Natural killer cell treated with Interleukin-12 subunit alpha and Interleukin-12 subunit beta and Interleukin-15 and Interleukin-18, amount 100 ng/mL, for 72 hours (primary cell): ENCODE measurements at regions not wholly inside any gene's neighbourhood (a gene's known extent, or its start where the extent isn't known, plus 50 kb on each side); places are given as distances from the start of the nearest gene placed in this dataset.

Experiments used
- ATAC-seq, 2 donors: fragments of 150-1000 bp; cut with Tn5 transposase in 1 of 2; sonication (Bioruptor Pico), chemical (Tn5 transposase) in 1 of 2; 2 replicates each; pipeline ENCODE4 v1.10.0; 2021
- DNase-seq: peaks from one replicate; pipeline ENCODE4 v3.0.0; 2022; ENCODE audit warnings: low spot score
- H3K27ac Mint-ChIP-seq, 2 donors: 1 replicate in 1 of 2; 2 replicates in 1 of 2; pipeline ENCODE4 v1.8.0; 2022; ENCODE audit warnings: mixed read lengths in 2 of 2, mild to moderate bottlenecking in 1 of 2, moderate library complexity in 1 of 2
- H3K27me3 Mint-ChIP-seq, 2 donors: 1 replicate in 1 of 2; 2 replicates in 1 of 2; pipeline ENCODE4 v1.8.0; 2022; ENCODE audit warnings: mixed read lengths in 2 of 2
- H3K36me3 Mint-ChIP-seq: one replicate; pipeline ENCODE4 v1.8.0; 2022; ENCODE audit warnings: mixed read lengths
- H3K4me1 Mint-ChIP-seq, 2 donors: 1 replicate in 1 of 2; 2 replicates in 1 of 2; pipeline ENCODE4 v1.8.0; 2022; ENCODE audit warnings: low read depth in 2 of 2, mixed read lengths in 2 of 2, mild to moderate bottlenecking in 1 of 2
- H3K4me3 Mint-ChIP-seq: one replicate; pipeline ENCODE4 v1.8.0; 2022; ENCODE audit warnings: mixed read lengths
- H3K9me3 Mint-ChIP-seq: 2 replicates; pipeline ENCODE4 v1.8.0; 2022; ENCODE audit warnings: mixed read lengths

DNA sequence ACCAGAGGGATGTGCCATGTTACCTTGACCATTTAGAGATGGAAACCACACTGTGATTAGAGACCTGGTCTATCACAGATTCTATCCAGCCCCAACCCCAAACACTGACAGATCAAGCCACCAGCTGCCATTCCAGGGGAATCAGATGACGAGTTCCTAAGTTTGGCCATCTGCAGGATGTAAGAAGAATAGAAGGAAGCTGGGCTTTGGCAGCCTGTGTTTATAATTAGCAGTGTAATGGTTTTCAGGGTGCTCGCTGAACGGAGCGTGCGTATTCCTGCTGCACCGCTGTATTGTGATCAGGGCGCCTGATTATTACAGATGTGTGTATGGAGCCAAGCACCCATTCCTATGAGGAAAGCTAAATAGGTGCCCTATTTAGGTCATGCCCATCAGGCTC lies 138.1 kb downstream of the LRRC30 start:
- Mint-ChIP-seq H3K4me1 (peaks cover 0 to 6% of the 10 kb centered on the region in 2 donors), H3K9me3 (peaks cover 5% of the 10 kb centered on the region), H3K27me3 (peaks cover 0 to 2% of the 10 kb centered on the region in 2 donors), H3K27ac (no peak overlapping the region), H3K36me3 (no peaks in the 10 kb centered on the region), H3K4me3 (no peak overlapping the region)
- no peak for ATAC-seq
- no peak for DNase-seq

DNA sequence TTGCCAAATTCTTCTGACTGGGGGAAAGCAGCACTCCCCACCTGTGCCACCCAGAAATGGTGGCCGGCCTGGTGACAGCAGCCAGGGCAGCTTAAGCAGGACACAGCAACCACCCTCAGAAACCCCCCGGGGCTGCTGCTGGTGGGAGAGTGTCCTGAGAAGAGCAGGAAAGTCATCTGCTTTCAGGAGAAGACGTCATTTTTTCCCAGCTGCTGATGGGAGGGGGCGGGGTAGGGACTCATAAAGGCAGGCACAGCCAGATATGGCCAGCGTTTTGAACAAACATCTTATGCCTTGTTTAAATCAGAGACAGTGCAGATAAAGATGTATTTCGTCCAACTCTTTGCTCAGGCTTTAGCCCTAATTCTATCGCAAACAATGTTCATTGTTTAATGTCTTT lies 139.5 kb downstream of the LRRC30 start:
- H3K27ac Mint-ChIP-seq: no peak overlapping the region
- no peak overlapping the region for H3K4me3 Mint-ChIP-seq
- H3K9me3 Mint-ChIP-seq: peaks cover 3% of the 10 kb centered on the region
- no peak for ATAC-seq
- H3K36me3 Mint-ChIP-seq: no peaks in the 10 kb centered on the region
- peaks cover 0 to 6% of the 10 kb centered on the region in 2 donors for H3K4me1 Mint-ChIP-seq
- DNase-seq: no peak
- H3K27me3 Mint-ChIP-seq: no peaks in the 10 kb centered on the region

DNA sequence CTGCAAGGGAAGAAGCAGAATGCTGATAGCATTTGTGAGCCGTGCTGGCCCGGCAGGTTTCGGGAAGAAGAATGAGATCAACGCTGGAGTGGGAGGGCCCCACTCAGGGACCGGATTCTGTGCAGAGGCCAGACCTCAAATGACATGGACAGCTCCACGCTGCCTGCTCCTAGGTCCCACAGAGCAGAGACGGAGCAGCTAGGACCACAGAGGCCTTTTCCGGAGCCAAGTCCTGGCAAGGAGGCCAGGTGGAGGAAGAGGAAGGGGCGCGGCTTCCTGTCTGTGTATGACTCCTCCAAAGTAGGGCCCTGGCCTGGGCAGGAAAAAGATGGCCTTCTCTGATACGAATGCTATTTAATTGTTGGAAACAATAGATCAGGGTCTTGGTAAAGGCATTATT lies 139.9 kb downstream of the LRRC30 start:
- Mint-ChIP-seq H3K27ac (no peak overlapping the region), H3K9me3 (peaks cover 3% of the 10 kb centered on the region), H3K36me3 (no peaks in the 10 kb centered on the region), H3K4me1 (peaks cover 0 to 6% of the 10 kb centered on the region in 2 donors), H3K27me3 (no peaks in the 10 kb centered on the region), H3K4me3 (no peak overlapping the region)
- ATAC-seq (no peak), DNase-seq (no peak)

DNA sequence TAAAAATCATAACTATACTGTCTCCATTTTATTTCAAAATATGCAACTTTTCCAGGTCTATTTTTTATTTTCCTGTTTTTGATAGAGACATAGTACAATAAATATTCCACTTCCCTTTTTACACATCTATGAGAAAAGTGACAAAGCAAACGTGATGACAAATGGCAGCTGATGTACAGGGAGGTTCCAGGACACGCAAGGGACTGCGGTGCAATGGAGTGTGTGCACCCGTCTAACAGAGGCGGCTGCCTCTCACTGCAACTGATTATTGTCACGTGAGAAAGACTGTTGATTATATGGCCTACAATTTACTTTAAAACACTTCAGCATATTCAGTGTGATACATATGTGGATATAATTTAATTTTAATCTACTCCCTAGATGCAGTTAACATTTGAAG lies 142.6 kb downstream of the LRRC30 start:
- H3K36me3 Mint-ChIP-seq: no peaks in the 10 kb centered on the region
- no peak for DNase-seq
- H3K4me1 Mint-ChIP-seq: peaks cover 0 to 6% of the 10 kb centered on the region in 2 donors
- peaks cover 3% of the 10 kb centered on the region for H3K9me3 Mint-ChIP-seq
- H3K27me3 Mint-ChIP-seq: no peaks in the 10 kb centered on the region
- H3K4me3 Mint-ChIP-seq: no peak overlapping the region
- H3K27ac Mint-ChIP-seq: no peak overlapping the region
- ATAC-seq: no peak

DNA sequence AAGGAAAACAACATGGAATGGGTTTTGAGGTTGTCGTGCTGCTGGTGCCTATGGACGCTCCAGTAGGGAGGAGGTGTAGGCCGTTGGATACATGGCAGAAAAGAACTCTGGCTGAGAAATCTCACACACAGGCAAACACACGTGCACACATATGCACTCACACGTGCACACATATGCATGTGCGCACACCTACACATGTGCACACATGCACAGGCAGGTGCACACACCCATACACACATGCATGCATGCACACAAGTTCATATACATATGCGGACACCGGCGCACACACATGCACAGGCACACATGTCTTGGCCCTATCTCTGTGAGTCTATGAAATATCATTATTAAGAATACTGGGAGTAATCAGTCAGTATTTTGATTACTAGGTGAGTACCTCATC lies 150.4 kb downstream of the LRRC30 start:
- peaks cover 9% of the 10 kb centered on the region for H3K9me3 Mint-ChIP-seq
- peaks cover 4% of the 10 kb centered on the region for H3K36me3 Mint-ChIP-seq
- no peak for DNase-seq
- no peak overlapping the region for H3K27ac Mint-ChIP-seq
- H3K27me3 Mint-ChIP-seq: no peaks in the 10 kb centered on the region
- peak in 1 of 2 donors; percentile 41 for ATAC-seq
- no peaks in the 10 kb centered on the region for H3K4me1 Mint-ChIP-seq
- H3K4me3 Mint-ChIP-seq: no peak overlapping the region

DNA sequence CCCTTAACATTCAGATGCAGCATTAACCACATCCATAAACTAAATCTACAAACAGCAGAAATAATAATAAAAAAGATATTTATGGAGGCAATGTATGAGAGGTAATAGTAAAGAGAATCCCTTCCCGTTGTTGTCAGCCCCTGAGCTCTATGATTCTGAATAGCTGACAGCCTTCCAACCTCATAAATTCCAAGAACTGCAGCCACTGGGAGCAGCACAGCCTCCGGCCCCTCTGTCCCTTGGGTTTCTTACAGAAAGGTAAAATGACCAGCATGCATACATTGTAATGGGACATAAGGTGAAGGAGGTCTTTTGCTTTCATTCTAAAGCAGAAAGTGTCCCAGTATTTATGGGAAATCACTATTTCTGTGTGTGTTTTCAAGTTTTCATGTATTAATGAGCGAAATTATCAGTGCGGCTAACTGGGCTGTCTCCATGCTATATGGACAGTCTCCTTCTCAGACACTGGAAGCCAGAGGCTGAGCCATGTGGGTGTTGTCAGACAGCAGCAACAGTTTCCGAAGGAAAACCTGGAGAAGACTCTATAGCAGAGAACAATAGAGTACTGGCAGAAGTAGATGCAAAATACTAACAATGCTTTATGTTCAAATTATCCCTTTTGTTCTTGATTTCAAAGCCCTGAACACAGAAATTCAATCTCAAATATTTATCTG lies 151.6 kb downstream of the LRRC30 start:
- H3K27ac Mint-ChIP-seq: no peak overlapping the region
- H3K4me1 Mint-ChIP-seq: no peaks in the 10 kb centered on the region
- H3K27me3 Mint-ChIP-seq: no peaks in the 10 kb centered on the region
- ATAC-seq (no peak), DNase-seq (no peak)
- peaks cover 4% of the 10 kb centered on the region for H3K36me3 Mint-ChIP-seq
- peaks cover 12% of the 10 kb centered on the region for H3K9me3 Mint-ChIP-seq
- no peak overlapping the region for H3K4me3 Mint-ChIP-seq

DNA sequence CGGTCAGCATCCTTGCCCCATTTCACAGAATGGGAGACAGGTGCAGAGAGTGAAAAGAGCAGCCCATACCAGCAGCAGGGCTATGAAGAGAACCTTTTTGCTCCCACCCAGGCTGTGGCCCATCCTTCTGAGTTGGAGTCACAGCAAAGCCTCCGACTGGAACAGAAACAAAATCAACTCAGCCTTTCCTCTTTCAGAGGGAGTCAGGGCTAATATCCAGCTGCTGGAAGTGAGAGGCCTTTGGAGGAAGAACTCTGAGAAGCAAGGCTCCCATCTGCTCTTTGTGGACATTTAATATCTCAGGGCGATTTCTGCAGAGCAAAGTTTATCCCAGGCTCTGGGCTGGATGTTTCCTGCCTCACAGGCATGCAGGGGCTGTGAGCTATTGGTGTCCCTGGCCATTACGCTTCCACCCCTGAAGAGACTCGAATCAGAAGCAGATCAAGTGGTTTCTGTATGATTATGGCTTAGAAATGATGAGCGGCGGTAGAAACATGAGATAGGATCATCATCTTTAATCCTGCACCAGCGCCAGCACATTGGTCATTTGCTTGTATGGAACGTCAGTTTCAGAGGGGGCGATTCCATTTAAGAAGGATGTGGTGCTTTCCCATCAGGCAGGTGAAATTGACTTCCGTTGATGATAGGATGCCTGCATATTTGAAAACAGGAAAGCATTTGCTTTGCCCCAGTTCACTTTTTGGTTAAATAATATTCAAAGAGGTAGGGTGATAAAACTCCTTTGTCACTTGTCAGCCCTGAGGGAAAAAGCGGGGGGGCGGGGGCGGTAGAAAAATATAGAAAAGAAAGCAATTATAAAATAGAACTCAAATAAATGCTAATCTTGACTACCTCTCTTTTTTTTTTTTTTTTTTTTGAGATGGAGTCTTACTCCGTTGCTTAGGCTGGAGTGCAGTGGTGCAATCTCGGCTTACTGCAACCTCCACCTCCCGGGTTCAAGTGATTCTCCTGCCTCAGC lies 152.4 kb downstream of the LRRC30 start:
- peaks cover 4% of the 10 kb centered on the region for H3K36me3 Mint-ChIP-seq
- H3K27me3 Mint-ChIP-seq: no peaks in the 10 kb centered on the region
- H3K27ac Mint-ChIP-seq: no peak overlapping the region
- no peak for ATAC-seq
- no peak for DNase-seq
- H3K4me3 Mint-ChIP-seq: no peak overlapping the region
- peaks cover 12% of the 10 kb centered on the region for H3K9me3 Mint-ChIP-seq
- H3K4me1 Mint-ChIP-seq: no peaks in the 10 kb centered on the region

DNA sequence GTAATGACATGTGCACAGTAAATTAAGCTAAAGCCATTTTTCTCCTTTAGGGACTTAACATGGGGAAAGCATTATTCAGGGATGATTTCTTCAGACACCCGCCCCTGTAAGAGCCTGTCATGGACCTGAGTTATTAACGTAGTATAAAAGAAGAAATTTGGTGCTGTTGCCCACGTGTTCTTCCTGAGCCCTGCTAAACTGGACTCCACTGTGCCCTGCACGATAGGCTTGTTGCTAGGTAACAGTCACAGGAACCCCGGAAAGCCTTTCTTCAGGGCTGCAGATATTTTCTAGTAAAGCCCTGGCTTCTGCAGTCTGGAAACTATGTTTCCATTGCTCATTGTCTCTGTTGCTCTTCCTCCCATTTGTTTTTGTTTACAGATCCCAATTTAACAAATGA lies 157.9 kb downstream of the LRRC30 start:
- Mint-ChIP-seq H3K36me3 (peaks cover 4% of the 10 kb centered on the region), H3K27ac (no peak overlapping the region), H3K4me1 (no peaks in the 10 kb centered on the region)

DNA sequence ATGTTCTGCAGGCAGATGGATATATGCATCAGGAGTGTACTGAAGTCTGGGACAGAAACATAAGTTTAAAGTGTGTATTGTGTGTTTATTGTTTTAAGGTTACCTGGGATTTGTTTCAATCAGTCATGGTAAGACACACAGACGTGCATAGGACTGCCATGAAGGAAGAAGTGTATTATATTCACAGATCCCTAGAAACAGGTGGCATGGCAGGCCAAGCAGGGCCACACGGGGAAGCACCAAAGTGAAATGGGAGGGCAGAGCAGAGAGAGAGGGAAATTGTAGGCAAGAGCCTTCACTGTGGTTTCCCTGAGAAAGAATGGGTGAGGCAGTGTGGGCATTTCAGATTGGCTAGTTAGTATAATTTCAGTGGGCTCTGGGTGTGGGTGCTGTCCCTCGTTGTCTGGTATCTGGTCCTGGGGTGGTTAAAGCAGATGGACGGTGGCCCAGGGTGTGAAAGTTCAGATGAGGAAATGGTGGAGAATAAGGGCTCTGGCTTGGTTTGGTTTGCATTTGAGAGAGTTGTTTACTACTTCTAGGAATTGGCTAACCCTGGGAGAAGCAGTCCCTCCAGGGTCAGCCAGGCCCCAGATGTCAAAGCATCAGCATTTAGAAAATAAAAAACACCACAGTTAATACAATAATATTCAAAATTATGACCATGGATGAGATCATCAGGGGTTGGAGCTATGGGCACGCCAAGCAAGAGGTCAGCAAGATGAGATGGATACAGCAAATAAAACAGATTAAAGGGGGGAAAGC lies 160.0 kb downstream of the LRRC30 start:
- ATAC-seq: no peak
- no peak for DNase-seq
- no peaks in the 10 kb centered on the region for H3K36me3 Mint-ChIP-seq
- H3K27ac Mint-ChIP-seq: no peak overlapping the region
- H3K9me3 Mint-ChIP-seq: peaks cover 6% of the 10 kb centered on the region
- H3K27me3 Mint-ChIP-seq: no peaks in the 10 kb centered on the region
- no peak overlapping the region for H3K4me3 Mint-ChIP-seq
- no peaks in the 10 kb centered on the region for H3K4me1 Mint-ChIP-seq

More for the DNA sequence above, 157.9 kb downstream of the LRRC30 start:
- DNase-seq: no peak
- Mint-ChIP-seq H3K27me3 (no peaks in the 10 kb centered on the region), H3K4me3 (no peak overlapping the region), H3K9me3 (peaks cover 6% of the 10 kb centered on the region)
- ATAC-seq: no peak

DNA sequence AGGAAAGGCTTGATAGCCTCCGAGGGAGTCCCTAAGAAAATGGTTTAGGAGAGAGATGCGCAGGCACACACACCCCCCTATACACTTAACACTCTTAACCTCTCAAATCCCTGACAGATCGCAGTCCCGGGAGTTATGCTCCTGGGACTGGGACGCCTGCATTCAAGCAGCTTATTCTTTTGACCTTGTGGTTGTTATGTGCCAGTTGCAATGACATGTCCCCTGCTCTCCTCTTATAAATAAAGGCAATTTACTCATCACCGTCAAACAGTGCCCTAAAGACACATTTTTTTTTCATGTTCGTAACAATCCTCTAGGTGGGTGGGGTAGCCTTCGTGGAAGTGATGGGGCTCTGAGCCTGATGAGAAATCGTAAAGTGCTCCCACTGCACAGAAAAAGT lies 162.2 kb downstream of the LRRC30 start:
- H3K27me3 Mint-ChIP-seq: no peaks in the 10 kb centered on the region
- no peaks in the 10 kb centered on the region for H3K4me1 Mint-ChIP-seq
- H3K27ac Mint-ChIP-seq: no peak overlapping the region
- no peaks in the 10 kb centered on the region for H3K36me3 Mint-ChIP-seq
- H3K9me3 Mint-ChIP-seq: peaks cover 3% of the 10 kb centered on the region
- no peak for DNase-seq
- ATAC-seq: no peak
- H3K4me3 Mint-ChIP-seq: no peak overlapping the region

DNA sequence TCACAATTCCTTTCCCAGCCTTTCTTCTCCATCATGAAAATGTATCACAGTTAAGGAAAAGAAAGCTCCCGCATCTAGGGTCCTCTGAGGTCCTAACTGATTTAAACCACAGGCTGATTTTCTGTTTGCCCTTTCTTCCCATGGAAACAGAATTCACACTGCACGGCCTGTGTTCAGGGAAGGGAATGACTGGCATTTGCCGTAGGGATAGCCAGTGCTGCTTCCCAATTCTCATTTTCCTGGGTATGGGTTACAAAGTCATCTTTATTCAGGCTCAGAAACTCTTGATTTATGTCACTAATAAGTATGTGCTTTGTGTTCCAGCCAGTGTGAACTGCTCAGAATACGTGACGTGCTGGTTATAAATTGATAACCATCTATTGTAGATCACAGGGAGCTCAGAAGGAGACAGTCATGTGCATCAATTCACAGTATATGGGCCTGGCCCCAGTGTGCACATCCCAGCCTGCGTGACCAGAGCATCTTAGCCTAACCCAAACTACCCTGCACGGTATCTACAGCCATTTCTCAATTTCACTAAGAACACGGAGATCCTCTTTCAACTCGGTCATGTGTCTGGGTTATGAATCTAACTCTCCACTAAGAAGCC lies 163.3 kb downstream of the LRRC30 start:
- ATAC-seq (no peak), DNase-seq (no peak)
- Mint-ChIP-seq H3K36me3 (no peaks in the 10 kb centered on the region), H3K4me1 (no peaks in the 10 kb centered on the region), H3K4me3 (no peak overlapping the region), H3K27me3 (no peaks in the 10 kb centered on the region), H3K27ac (no peak overlapping the region), H3K9me3 (peaks cover 3% of the 10 kb centered on the region)

DNA sequence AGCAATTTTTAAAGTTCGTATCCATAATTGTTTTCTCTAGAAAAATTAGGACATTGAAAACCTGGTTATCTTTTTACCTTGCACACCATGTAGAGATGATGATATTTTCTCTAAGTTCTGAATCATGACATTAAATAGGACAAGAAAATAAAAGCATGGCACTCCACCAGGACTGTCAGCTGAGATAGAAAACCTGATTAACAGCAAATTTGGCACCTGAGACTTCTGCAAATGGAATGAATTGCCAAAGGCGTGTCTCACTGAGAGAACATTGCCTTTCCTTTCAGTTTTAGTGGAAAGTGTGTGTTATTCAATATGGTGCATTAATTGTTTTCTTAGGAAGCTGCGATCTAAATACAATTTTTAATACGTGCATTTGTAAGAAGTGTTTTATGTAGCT lies 164.7 kb downstream of the LRRC30 start:
- H3K9me3 Mint-ChIP-seq: no peaks in the 10 kb centered on the region
- no peaks in the 10 kb centered on the region for H3K4me1 Mint-ChIP-seq
- no peak overlapping the region for H3K4me3 Mint-ChIP-seq
- H3K36me3 Mint-ChIP-seq: no peaks in the 10 kb centered on the region
- no peaks in the 10 kb centered on the region for H3K27me3 Mint-ChIP-seq
- DNase-seq (no peak), ATAC-seq (no peak)
- H3K27ac Mint-ChIP-seq: no peak overlapping the region

DNA sequence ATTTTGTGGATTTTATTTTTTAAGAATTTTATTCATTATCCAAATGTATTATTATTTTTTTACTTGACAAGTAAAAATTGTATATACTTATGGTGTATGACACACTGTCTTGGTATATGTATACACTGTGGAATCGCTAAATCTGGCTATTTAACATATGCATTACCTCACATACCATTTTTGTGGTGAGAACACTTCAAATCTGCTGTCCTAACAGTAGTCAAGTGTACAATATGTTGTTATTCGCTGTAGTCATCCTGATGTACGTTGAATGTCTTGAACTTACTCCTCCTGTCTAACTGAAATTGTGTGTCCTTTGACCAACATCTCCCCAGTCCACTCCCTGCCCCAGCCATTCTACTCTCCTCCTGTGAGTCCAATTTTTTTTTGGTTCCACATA lies 153.2 kb upstream of the PTPRM start:
- H3K9me3 Mint-ChIP-seq: no peaks in the 10 kb centered on the region
- ATAC-seq (no peak), DNase-seq (no peak)
- H3K36me3 Mint-ChIP-seq: no peaks in the 10 kb centered on the region
- H3K4me1 Mint-ChIP-seq: no peaks in the 10 kb centered on the region
- no peak overlapping the region for H3K27ac Mint-ChIP-seq
- no peak overlapping the region for H3K4me3 Mint-ChIP-seq
- H3K27me3 Mint-ChIP-seq: no peaks in the 10 kb centered on the region
